ENCODE measurements at regions not wholly inside any gene's neighbourhood (a gene's known extent, or its start where the extent isn't known, plus 50 kb on each side); places are given as distances from the start of the nearest gene placed in this dataset.

- TF ChIP-seq CTCF (IDR thresholded peaks at IDR 0.05) (no peak), POLR2A (IDR thresholded peaks at IDR 0.05) (no peak)
Observed at GRCh38 chr2:120442541-120442922, 96.6 kb downstream of the INHBB start.
